Chondrocyte (in vitro differentiated cells): ENCODE measurements at regions not wholly inside any gene's neighbourhood (a gene's known extent, or its start where the extent isn't known, plus 50 kb on each side); places are given as distances from the start of the nearest gene placed in this dataset.
"Not testable (repeated sequence)": the region's sequence is repeated elsewhere in the genome, so short reads cannot be mapped to it uniquely, and the experiment has no call there.

Experiments used
- DNase-seq: peaks from one replicate; pipeline ENCODE4 v3.0.0; 2021; ENCODE audit warnings: mixed read lengths, low spot score
- H3K27ac Mint-ChIP-seq: one replicate; pipeline ENCODE4 v1.8.0; 2021; ENCODE audit warnings: mild to moderate bottlenecking, moderate library complexity, mixed read lengths; ENCODE audit not compliant: unreplicated experiment
- H3K27me3 Mint-ChIP-seq: 2 replicates; pipeline ENCODE4 v1.8.0; 2021; ENCODE audit warnings: low read depth, mixed read lengths
- H3K36me3 Mint-ChIP-seq: 2 replicates; pipeline ENCODE4 v1.8.0; 2021; ENCODE audit warnings: low read depth, mixed read lengths
- H3K4me1 Mint-ChIP-seq: 2 replicates; pipeline ENCODE4 v1.8.0; 2021; ENCODE audit warnings: low read depth, mild to moderate bottlenecking, mixed read lengths
- H3K4me3 Mint-ChIP-seq: one replicate; pipeline ENCODE4 v1.8.0; 2021; ENCODE audit warnings: mild to moderate bottlenecking, moderate library complexity, mixed read lengths; ENCODE audit not compliant: unreplicated experiment
- H3K9me3 Mint-ChIP-seq: 2 replicates; pipeline ENCODE4 v1.8.0; 2021; ENCODE audit warnings: low read depth, mixed read lengths
- TF ChIP-seq, protein P1 (sequence below): fragments of 200-600 bp; sonication (generic); IDR thresholded peaks from 2 replicates; pipeline ENCODE4 v1.5.0; 2021; ENCODE audit warnings: antibody characterized with exemption, mild to moderate bottlenecking, moderate library complexity

DNA sequence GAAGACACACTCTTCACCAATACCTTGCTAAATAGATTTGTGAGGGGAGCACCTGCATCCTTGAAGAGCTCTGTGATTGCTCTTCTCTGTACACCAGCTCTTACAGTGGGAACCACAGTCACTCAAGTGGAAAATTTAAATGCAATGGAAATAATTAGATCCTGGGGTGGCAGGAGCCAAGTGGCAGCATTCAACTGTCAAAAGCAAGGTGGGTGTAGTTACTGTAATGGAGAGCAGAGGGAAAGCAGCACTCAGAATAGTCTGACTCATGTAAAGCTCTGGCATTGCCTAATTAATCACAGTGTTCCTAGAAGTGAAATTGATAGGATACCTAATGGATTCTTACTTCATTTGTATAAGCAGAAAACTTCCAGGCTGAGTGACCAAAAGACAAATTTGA is 245.8 kb downstream of the KCNE4 start:
- DNase-seq = no peak
- Mint-ChIP-seq H3K9me3 (peaks cover 3% of the 10 kb centered on the region), H3K27me3 (no peaks in the 10 kb centered on the region), H3K27ac (no peak overlapping the region), H3K4me1 (no peaks in the 10 kb centered on the region), H3K36me3 (no peaks in the 10 kb centered on the region), H3K4me3 (no peak overlapping the region)
- TF ChIP-seq, protein P1, sequence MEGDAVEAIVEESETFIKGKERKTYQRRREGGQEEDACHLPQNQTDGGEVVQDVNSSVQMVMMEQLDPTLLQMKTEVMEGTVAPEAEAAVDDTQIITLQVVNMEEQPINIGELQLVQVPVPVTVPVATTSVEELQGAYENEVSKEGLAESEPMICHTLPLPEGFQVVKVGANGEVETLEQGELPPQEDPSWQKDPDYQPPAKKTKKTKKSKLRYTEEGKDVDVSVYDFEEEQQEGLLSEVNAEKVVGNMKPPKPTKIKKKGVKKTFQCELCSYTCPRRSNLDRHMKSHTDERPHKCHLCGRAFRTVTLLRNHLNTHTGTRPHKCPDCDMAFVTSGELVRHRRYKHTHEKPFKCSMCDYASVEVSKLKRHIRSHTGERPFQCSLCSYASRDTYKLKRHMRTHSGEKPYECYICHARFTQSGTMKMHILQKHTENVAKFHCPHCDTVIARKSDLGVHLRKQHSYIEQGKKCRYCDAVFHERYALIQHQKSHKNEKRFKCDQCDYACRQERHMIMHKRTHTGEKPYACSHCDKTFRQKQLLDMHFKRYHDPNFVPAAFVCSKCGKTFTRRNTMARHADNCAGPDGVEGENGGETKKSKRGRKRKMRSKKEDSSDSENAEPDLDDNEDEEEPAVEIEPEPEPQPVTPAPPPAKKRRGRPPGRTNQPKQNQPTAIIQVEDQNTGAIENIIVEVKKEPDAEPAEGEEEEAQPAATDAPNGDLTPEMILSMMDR = no peak

DNA sequence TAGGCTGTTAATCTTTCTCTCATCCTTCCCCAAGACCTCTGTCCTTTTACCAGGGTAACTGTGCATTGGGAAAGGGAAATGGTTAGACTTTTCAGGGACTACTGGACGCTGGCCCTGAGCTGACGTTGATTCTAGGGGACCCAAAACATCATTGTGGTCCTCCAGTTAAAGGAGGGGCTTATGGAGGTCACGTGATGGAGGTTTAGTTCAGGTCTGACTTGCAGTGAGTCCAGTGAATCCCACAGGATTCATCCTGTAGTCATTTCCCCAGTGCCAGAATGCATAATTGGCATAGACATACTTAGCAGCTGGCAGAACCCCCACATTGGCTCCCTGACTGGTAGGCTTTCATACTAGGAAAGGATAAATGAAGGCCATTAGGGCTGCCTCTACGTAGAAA is 246.3 kb downstream of the KCNE4 start:
- H3K36me3 Mint-ChIP-seq, H3K4me3 Mint-ChIP-seq, H3K27ac Mint-ChIP-seq, H3K27me3 Mint-ChIP-seq, H3K4me1 Mint-ChIP-seq, H3K9me3 Mint-ChIP-seq, DNase-seq: not testable (repeated sequence)

DNA sequence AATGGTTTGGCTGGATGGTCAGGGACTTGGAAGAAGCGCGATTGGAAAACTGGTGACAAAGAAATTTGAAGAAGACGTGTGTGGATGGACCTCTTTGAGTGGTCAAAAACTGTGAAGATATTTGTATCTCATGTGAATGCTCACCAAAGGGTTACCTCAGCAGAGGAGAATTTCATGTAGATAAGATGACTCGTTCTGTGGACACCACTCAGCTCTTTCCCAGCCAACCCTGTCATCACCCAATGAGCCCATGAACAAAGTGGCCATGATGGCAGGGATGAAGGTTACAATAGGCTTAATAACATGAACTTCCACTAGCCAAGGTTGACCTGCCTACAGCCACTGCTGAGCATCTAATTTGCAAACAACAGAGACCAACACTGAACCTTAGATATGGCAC is 248.3 kb downstream of the KCNE4 start:
- Mint-ChIP-seq H3K9me3 (no peaks in the 10 kb centered on the region), H3K4me3 (no peak overlapping the region), H3K27me3 (no peaks in the 10 kb centered on the region), H3K27ac (no peak overlapping the region), H3K4me1 (no peaks in the 10 kb centered on the region), H3K36me3 (no peaks in the 10 kb centered on the region)
- DNase-seq = no peak
- TF ChIP-seq, protein P1 = no peak

DNA sequence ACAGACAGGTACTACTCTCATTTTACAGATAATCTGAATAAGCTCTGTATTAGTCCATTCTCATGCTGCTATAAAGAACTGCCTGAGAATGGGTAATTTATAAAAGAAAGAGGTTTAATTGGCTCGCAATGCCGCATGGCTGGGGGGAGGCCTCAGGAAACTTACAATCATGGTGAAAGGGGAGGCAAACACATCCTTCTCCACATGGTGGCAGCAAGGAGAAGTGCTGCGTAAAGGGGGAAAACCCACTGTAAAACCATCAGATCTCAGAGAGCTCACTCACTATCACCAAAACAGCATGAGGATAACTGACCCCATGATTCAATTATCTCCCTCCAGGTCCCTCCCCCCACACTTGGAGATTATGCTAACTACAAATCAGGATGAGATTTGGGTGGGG is 254.4 kb downstream of the KCNE4 start:
- DNase-seq = no peak
- TF ChIP-seq, protein P1 = peak; percentile 73
- Mint-ChIP-seq H3K9me3 (no peaks in the 10 kb centered on the region), H3K27me3 (no peaks in the 10 kb centered on the region), H3K4me1 (no peaks in the 10 kb centered on the region), H3K27ac (no peak overlapping the region), H3K4me3 (no peak overlapping the region), H3K36me3 (no peaks in the 10 kb centered on the region)

DNA sequence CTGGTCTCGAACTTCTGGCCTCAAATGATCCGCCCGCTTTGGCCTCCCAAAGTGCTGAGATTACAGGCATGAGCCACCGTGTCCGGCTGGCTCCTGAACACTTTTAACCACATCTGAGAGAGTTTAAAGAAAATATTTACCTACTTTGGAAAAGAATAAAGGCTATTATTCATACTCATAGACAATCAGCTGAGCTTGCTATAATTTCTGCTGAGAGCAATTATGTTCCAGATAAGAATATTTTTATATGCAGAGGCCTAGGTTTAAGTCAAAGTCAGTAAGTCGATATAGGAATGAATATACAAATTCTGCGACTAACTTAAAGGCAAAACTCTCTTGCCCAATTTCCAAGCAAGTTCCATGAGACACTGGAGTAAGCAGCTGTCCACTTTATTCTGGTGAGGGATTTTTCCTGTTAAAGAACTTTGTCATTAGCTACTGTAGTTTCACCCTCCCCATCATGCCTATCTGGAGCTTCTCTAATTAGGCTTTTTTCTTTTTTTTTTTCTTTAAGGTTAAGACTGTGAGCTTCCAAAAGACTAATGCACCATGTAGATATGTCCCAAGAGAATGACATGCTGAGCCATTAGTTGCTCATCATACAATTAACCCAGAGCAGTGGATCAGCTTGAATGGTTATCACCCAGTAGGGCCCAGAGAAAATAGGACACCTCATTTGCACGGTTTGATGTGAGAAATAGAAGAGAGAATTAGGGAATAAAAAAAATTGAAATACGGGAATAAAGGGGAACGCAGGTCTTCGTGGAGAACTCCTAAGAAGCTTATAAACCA is 260.1 kb downstream of the KCNE4 start:
- Mint-ChIP-seq H3K9me3 (no peaks in the 10 kb centered on the region), H3K4me1 (no peaks in the 10 kb centered on the region), H3K27me3 (no peaks in the 10 kb centered on the region), H3K36me3 (no peaks in the 10 kb centered on the region), H3K27ac (no peak overlapping the region), H3K4me3 (no peak overlapping the region)
- DNase-seq = no peak
- TF ChIP-seq, protein P1 = no peak

DNA sequence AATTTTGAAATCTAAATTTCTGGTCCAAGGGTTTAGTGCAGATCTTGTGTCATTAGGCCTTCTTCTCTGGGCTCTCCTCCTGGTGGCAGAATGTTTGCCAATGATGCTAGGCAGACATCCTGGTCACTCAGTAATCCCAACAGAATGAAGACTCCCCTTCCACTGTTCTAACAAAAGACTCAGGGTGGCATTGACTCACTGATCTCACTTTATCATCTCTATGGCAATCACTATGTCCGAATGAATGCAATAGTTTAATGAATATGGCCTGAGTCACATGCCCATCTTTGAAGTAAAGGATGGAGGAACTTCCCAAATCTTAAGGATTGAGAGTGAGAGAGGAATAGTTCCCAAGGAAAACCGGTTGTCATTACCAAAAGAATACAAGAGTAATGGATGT is 261.1 kb downstream of the KCNE4 start:
- TF ChIP-seq, protein P1 = no peak
- Mint-ChIP-seq H3K27ac (no peak overlapping the region), H3K9me3 (no peaks in the 10 kb centered on the region), H3K36me3 (no peaks in the 10 kb centered on the region), H3K4me1 (no peaks in the 10 kb centered on the region), H3K4me3 (no peak overlapping the region), H3K27me3 (no peaks in the 10 kb centered on the region)
- DNase-seq = no peak
